GM20000 (cell line): ENCODE measurements at regions not wholly inside any gene's neighbourhood (a gene's known extent, or its start where the extent isn't known, plus 50 kb on each side); places are given as distances from the start of the nearest gene placed in this dataset.

Experiments
- DNase-seq: peaks from one replicate; pipeline ENCODE4 v3.0.0; 2012; ENCODE audit warnings: low spot score
- CTCF ChIP-seq: IDR thresholded peaks from 2 replicates; pipeline ENCODE4 v1.5.1; 2012; ENCODE audit warnings: mild to moderate bottlenecking, control low read depth; ENCODE audit errors: extremely low read depth, missing control alignments

GRCh38 chr11:115591380-115591779 lies 87.2 kb upstream of the CADM1 start:
- TF ChIP-seq CTCF, result no peak
- DNase-seq, result no peak

GRCh38 chr11:115590254-115590653 lies 86.0 kb upstream of the CADM1 start:
- no peak for DNase-seq
- no peak for TF ChIP-seq CTCF

GRCh38 chr11:115587718-115588342 lies 83.6 kb upstream of the CADM1 start:
- DNase-seq, result no peak
- no peak for TF ChIP-seq CTCF

GRCh38 chr11:115585361-115586024 lies 81.3 kb upstream of the CADM1 start:
- TF ChIP-seq CTCF, result no peak
- peak; percentile 50 for DNase-seq

- no peak for TF ChIP-seq CTCF
- DNase-seq, result no peak
Measured at GRCh38 chr11:115581871-115582639, 77.8 kb upstream of the CADM1 start.

- DNase-seq, result no peak
- no peak for TF ChIP-seq CTCF
Measured at GRCh38 chr11:115580927-115581680, 76.9 kb upstream of the CADM1 start.
